Tibial nerve (tissue), 4 donors: ENCODE measurements at regions not wholly inside any gene's neighbourhood (a gene's known extent, or its start where the extent isn't known, plus 50 kb on each side); places are given as distances from the start of the nearest gene placed in this dataset.

Experiments used
- CTCF ChIP-seq, 5 experiments: fragments of 200-600 bp in 3 of 5; fragments of 450-650 bp in 2 of 5; sonication (generic) in 3 of 5; IDR thresholded peaks; one replicate each; pipeline ENCODE4 v1.5.1; 2016 to 2019; ENCODE audit warnings: antibody characterized with exemption in 5 of 5, mild to moderate bottlenecking in 3 of 5, moderate library complexity in 2 of 5
- EP300 ChIP-seq, 2 donors: sonication (generic); formaldehyde crosslinking; IDR thresholded peaks; one replicate each; pipeline ENCODE4 v1.6.1; 2017; ENCODE audit warnings: antibody characterized with exemption in 2 of 2, mild to moderate bottlenecking in 1 of 2

GRCh38 chr10:10680496-10680895 lies 337.2 kb upstream of the CELF2 start:
- TF ChIP-seq CTCF (IDR thresholded peaks at IDR 0.05) = no peak
- no peak for TF ChIP-seq EP300 (IDR thresholded peaks at IDR 0.05)
